ENCODE measurements at regions not wholly inside any gene's neighbourhood (a gene's known extent, or its start where the extent isn't known, plus 50 kb on each side); places are given as distances from the start of the nearest gene placed in this dataset.

DNA sequence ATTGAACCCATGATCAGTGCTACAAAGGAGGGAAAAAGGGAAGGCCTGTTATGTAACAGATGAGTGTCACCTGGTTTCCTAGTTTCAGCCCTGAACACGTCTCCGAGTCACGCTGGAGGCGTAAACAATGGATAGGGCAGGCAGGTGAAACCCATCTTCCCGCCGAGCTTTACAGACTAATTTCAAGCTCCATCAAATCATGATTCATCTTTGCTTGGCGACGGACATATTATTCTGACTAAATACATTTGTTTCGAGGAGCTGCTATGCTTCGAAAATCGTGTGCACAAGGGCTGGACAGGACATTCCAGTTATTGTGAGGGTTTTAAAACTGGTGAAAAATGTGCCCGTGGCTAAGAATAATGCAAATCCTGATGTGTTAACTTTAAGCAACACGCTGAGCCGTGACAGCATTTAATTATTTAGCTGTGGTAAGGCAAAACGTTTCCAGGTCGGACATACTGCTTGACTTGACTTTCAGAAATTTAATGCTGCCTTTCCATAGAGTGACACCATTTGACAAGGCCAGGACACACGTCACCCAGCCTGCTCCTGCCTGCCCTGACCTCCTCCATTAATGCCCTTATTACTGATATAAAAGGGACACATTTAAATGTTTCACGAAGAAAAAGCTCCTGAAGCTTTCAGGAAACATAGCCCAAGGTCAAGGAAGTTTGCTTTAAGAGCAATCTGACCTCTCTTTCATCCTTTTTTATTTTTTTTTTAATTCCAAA, 1203.5 kb upstream of the TMEM132C start:
- no peak for DNase-seq (ENCODE audit: low spot score)
- in situ Hi-C loops (cut with MboI; ENCODE audit: low sequenced_read_pairs, unreplicated experiment), result no loop called here
- no peak for TF ChIP-seq CTCF (IDR thresholded peaks at IDR 0.05; ENCODE audit: borderline replicate concordance, control extremely low read depth, extremely low read depth, insufficient read depth, missing control alignments)

DNA sequence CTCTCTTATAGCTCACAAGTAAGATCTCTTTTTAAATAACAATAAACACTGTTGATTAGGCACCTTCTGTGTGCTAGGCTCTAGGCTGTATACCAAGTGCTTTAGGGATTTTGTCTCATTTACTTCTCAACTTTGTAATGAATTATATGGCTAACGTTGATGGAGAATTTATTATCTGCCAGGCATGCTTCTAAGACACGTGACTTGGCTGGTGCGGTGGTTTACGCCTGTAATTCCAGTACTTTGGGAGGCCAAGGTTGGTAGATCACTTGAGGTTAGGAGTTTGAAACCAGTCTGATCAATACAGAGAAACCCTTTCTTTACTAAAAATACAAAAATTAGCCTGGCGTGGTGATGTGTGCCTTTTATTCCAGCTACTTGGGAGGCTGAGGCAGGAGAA, 1202.8 kb upstream of the TMEM132C start:
- in situ Hi-C loops (cut with MboI; ENCODE audit: low sequenced_read_pairs, unreplicated experiment), result no loop called here

DNA sequence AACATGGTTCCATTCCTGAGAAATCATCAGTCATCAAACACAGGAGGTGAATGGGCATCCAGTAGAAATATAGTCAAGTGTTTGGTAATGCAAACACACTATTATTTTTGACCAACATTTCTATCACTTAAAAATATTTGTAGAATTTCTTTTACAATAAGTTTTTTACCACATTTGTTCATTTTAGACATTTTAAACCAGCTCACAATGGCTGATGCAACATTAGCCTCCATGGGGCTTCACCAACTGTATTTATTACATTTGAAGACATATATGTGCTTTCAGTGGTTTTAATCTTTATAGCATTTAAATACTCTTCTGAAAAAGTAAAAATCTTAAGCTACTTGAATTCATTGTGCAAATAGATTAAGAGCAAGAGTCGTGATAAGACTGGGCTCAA, 1201.4 kb upstream of the TMEM132C start:
- TF ChIP-seq CTCF (IDR thresholded peaks at IDR 0.05; ENCODE audit: borderline replicate concordance, control extremely low read depth, extremely low read depth, insufficient read depth, missing control alignments), result no peak
- no peak for DNase-seq (ENCODE audit: low spot score)
- in situ Hi-C loops (cut with MboI; ENCODE audit: low sequenced_read_pairs, unreplicated experiment), result no loop called here

More for the DNA sequence above, 1202.8 kb upstream of the TMEM132C start:
- TF ChIP-seq CTCF (IDR thresholded peaks at IDR 0.05; ENCODE audit: borderline replicate concordance, control extremely low read depth, extremely low read depth, insufficient read depth, missing control alignments), result no peak
- no peak for DNase-seq (ENCODE audit: low spot score)

DNA sequence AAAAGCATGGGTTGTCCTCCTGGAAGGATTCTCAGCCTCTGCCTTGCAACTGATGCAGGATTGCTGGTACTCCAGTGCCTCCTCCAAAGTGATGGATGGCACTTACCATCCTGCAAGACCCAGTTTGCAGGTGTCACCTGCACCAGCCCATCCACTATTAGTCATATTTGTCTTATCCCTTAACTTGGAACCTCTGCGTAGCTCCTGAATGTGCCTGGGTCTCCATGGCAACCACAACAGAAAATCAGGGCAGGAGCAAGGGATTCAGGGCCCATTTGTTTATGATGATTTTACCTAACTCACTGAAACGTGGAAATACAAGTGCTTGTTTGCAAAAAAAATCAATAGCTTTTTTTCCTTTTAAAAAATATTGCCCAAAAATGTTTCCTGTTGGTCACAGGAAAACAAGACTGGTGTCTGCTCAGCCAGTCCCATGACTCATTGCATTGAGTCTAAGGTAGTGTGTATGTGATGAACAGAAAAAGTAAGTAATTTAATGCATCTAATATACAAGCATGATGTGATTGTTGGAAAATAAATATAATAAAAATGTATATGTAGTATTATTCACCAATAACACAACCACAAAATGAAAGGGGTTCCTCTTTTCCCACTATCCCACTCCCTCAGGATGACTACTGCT, 1196.3 kb upstream of the TMEM132C start:
- in situ Hi-C loops (cut with MboI; ENCODE audit: low sequenced_read_pairs, unreplicated experiment), result no loop called here
- no peak for DNase-seq (ENCODE audit: low spot score)
- no peak for TF ChIP-seq CTCF (IDR thresholded peaks at IDR 0.05; ENCODE audit: borderline replicate concordance, control extremely low read depth, extremely low read depth, insufficient read depth, missing control alignments)

DNA sequence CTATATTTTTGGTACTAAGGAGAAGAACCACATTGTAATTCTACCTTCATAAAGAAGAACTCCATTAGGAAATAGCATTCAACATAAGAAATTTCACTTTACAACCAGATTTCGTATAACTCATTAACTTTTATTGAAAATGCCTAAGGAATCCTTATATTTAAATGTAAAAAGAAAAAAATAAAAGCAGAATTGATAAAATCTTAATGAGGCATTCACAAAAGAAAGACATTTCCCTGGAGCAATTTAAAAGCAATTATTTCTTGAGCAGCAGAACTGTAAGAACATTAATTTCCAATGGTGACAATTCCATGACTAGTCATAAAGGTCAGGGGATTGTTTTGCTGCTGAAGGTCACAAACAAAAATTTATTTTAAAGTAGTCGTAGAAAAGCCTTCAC, 1192.8 kb upstream of the TMEM132C start:
- no peak for TF ChIP-seq CTCF (IDR thresholded peaks at IDR 0.05; ENCODE audit: borderline replicate concordance, control extremely low read depth, extremely low read depth, insufficient read depth, missing control alignments)
- in situ Hi-C loops (cut with MboI; ENCODE audit: low sequenced_read_pairs, unreplicated experiment), result no loop called here
- no peak for DNase-seq (ENCODE audit: low spot score)

GRCh38 chr12:127075981-127076380, 1191.0 kb upstream of the TMEM132C start:
- TF ChIP-seq CTCF (IDR thresholded peaks at IDR 0.05; ENCODE audit: borderline replicate concordance, control extremely low read depth, extremely low read depth, insufficient read depth, missing control alignments), result no peak
- in situ Hi-C loops (cut with MboI; ENCODE audit: low sequenced_read_pairs, unreplicated experiment), result no loop called here
- no peak for DNase-seq (ENCODE audit: low spot score)

Measured in GM13976 (cell line).